HG03565 (cell line): ENCODE measurements at regions not wholly inside any gene's neighbourhood (a gene's known extent, or its start where the extent isn't known, plus 50 kb on each side); places are given as distances from the start of the nearest gene placed in this dataset.

ENCODE experiments used
- ATAC-seq: cut with Tn5 transposase; IDR thresholded peaks from one replicate; pipeline ENCODE4 v1.9.1; 2021; ENCODE audit warnings: mild to moderate bottlenecking, moderate library complexity; ENCODE audit not compliant: unreplicated experiment

DNA sequence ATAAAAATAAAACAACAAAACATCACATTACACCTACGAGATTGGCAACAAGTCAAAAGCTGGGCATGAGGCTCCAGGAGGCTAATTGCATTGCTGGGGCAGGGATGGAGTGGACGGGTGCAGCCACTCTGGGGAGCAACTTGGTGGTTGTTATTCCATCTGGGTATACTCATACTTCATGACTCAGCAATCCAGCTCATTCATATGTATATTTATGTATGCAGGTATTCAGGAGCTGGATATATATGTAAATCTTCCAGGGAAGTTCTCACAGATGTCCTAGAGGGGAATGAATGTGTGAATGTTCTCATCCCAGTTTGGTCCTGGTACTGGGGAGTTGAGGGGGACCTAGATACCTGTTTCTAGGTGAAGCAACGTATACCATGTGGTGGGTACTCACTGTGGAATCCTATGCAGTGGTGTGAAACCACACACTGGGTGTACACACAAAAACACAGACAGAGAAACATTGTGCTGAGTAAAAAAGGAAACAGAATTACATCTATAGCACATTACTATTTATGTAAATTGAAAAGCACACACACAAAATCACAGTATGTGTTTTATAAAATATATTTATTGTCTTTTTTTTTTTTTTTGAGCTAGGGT lies 79.7 kb upstream of the RAB4A start:
- no peak for ATAC-seq

DNA sequence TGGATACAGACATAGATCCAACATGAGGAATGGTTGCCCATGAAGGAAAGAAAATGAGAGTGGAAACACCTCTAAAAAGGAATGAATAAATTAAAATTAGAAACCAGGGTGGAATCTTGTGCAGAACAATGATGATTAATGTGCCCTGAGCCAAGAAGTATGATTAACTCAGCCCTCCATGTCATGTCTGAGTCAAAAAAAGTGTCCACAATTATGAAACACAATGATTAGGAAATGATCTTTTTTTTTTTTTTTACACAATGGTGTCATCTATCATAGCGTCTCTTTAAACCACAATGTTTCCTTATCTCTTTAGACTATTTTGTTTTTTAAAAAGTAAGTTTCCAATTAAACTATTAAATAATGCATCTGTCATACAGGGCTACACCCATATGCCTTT lies 78.9 kb upstream of the RAB4A start:
- no peak for ATAC-seq

DNA sequence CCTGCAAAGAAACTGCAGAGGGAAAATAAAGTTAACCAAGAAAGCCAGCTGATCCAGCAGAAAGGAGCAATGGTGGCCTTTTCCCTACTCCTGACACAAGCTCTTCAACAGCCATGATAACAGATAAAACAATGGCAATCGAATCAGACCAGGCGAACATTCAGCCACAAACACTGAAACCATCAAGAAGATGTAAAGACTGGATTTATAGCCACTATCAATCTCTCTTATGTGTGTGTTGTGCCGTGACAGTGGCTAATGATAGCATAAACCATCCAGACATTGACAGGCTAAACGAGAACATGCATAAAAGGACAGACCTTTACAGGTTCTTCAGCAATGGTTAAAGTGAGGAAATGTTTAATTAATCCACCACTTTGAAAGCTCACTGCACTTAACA lies 78.1 kb upstream of the RAB4A start:
- ATAC-seq: no peak

DNA sequence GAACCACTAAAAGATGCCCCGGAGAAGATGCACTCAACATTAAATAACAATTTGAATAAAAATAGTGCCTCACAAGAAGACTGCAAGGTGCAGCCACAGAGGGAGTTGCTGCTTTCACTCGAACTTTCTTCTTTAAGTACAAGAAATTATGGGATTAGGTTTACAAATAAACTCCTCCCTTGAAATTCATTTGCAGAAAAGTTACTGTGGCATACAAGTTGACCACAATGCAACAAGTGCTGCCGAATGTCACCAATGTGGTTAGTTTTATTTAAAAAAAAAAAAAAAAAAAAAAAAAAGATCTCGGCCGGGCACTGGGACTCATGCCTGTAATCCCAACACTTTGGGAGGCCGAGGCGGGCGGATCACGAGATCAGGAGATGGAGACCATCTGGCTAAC lies 76.8 kb upstream of the RAB4A start:
- ATAC-seq: no peak

DNA sequence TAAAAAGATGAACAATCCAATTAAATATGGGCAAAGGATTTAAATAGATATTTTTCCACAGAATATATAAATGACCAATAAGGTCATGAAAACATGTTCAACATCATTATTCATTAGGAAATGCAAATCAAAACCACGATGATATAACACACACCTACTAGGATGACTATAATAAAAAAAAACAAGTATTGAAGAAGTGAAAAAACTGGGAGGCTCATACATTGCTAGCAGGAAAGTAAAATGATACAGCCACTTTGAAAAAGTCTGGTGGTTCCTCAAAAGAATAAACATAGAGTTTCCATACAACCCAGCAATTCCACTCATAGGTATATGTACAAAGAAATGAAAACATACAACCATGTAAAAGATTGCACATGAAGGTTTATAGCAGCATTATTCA lies 75.7 kb upstream of the RAB4A start:
- no peak for ATAC-seq

DNA sequence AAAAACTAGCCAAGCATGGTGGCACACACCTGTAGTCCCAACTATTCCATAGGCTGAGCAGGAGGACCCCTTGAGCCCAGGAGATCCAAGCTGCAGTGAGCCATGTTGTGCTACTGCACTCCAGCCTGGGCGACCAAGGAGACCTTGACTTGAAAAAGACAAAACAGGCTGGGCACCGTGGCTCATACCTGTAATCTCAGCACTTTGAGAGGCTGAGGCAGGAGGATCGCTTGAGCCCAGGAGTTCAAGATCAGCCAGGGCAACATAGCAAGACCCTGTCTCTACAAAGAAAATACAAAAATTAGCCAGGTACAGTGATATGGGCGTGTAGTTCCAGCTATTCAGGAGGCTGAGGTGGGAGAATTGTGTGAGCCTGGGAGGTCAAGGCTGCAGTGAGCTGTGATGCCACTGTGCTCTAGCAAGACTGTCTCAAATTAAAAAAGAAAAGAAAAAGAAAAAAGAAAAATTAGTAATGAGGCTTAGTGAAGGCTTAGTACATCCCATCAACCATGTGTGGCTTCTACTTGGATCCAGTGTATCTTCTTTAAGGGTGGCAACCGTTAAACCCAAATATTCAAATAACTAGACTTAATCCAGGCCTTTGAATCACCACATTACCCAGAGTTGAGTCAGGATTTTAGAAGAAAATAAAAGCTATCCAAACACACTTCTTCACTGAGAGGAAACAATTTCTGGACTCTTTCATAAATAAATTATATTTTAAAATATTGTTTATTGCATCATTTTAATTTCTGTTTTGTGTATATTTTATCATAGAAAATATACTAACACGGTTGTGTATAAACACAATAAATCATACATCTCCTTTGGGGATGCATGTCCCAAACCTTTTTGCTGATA lies 74.3 kb upstream of the RAB4A start:
- ATAC-seq: no peak

DNA sequence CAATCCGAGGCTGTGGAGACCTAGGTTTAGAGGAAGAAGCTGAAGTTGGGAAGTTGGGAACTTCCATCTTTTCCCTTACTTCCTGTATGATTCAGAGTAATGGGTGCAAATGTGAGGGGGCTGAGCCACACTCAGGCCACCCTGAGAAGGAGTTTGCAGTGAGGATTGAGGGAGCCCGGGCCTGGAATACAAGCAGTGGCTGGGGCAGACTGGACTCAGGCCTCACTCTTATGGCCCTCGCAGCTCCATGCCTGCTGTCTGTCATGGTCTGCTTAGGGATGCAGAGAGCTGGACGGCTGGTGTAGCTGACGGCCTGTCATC lies 73.7 kb upstream of the RAB4A start:
- ATAC-seq: no peak

DNA sequence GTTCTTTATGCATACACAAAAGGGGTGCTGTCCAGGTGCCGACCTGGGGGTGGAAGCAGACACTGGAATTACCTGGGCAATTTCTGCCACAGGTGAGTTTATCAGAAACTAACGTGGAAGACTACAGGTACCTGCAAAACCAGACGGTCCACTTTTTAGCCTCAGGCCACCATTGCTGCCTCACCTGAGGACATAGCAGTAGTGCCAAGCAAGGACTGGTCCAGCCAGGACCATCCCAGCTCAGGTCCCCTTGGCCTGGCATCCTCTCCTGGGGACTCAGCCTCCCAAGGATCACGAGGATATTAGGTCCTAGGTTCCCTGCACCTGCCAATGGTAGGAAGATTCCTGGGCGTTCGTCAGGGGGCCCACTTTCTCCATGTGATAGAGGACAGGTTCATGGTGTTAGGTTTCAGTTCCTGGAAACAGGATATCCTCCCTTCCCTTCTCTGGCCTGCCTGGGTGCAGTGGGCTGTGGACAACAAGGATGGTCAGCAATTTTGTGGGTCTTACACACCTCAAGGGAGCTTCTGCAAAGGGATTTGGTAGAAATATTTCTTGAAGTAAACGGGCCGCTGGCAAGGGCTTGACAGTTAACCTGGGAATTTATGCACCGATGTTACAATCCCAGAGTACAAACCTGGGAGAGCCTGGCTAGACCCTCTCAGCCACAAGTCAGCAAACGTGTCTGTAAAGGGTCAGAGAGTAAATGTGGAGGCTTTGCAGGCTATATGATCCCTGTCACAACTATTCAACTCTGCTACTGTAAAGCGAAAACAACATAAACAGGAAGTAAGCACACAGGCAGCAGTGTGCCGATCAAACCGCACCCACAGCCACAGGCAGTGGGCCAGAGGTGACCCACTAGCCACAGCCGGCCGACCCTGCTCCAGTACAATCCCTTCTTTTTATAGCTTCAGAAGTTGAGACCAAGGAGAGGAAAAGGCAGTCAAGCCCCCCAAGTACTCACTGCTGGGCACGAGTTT lies 71.4 kb upstream of the RAB4A start:
- no peak for ATAC-seq

DNA sequence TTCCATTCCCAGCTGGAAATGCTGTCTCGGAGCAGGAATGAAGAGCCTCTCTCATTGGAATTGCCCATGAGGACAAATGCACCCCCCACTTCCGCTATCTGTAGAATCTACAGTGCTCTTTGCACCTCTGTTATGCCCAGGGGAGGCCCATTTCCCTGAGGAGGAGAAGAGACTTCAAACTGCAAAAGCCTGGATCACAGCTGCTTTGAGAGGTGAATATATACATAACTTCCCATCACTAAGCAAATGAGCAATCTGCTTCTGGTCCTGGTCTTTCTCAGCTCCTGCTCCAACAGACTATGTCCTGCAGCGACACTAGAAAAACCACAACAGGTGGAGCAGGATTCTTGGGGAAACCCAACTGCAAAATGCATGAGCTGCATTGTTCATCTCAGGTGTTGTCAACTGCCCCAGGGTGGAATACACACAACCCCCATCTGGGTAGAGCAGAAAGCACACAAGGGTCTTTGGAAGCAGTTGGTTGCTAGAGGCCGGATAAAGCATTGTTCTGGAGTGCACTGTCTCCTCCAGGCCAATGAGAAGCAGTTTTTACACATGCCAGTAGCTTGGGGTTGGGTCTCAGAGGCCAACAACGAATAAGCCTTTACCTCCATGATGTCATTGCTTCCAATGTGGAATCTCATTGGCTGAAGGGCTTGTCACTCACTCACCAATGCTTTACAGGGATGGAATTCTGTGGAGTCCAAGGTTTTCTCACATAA lies 67.7 kb upstream of the RAB4A start:
- no peak for ATAC-seq

DNA sequence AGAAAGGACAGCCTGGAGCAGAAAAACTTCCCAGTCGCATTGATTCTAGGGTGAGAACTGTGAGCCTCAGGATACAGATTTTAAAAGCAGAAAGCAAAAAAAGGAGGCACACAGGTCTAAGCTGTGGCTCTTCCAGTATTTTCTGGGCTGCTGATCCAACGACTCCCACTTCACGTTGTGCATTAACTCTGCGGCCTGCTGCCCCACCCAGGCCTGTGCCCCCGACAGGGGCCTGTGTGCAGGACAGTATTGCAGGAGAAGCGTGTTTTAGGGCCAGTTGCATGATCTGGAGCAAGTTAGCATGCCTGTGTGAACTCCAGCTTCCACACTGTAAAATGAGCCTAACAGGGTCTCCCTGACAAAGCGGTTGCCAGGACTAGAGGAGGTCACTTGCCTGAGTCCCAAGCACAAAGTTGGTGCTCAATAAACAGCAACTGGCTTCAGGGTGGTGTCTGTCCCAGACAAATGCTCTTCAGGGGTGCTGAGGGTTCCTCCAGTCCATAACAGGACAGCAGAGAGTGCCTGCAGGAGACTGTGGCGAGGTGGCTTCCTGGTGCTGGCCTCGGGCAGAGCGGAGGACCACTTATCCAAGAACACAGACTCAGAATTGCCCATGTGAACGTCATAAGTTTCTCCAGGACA lies 66.8 kb upstream of the RAB4A start:
- ATAC-seq: no peak

DNA sequence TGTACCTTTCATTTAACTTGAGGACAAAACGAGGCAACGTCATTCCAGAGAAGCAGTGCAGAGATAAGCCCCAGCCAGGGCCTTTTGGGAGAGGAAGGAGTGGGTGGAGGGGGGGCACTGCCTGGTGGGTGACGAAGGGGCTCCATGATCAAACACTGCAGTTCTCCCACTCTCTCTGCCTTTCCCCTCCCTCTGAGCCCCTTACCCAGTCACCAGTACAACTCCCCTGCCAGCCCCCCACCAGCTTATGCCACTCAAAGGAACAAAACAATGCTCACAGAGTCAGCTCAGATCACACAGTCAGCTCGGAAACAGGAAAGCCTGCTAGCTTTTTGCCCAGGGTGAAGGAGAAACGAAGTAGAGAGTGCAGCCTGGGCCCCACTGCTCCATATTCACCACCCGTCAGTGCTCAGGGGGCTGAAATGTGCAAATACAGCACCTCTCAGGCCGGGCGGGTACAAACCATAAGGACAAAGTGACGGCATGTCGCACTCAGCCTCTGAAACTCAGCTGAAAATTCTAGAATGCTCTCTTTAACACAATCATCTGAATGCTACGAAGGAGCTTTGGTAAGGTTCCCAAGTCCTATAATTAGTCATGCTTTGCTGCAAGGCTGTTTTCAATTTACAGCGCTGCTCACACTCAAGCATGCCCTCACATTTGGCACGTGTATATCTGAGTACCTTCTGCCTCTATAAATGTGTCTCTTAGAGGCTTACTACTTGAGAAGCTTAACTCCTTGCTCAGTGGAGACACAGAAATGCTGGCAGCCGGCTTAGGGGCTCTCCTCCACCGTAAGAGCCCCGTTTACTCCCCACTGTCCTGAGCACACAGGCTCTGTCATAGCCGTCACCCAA lies 65.8 kb upstream of the RAB4A start:
- no peak for ATAC-seq

DNA sequence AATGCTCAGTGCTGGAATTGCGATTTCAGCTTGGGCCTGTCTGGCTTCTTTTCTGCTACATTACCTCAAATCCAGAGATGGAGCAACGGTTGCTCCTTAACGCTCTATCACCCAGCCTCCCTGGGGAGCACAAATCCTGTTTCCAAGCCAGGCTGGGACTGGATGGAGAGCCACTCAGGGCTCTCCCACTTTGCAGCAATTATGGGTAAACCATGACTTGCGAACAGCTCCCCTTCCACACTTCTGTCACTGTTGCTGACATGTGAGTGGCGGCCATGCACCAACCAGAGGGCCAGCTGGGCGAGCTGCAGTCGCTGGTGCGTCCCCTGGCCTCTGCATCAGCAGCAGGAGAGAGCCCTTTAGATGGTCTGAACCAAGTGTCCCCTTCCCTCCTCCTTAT lies 65.1 kb upstream of the RAB4A start:
- no peak for ATAC-seq

DNA sequence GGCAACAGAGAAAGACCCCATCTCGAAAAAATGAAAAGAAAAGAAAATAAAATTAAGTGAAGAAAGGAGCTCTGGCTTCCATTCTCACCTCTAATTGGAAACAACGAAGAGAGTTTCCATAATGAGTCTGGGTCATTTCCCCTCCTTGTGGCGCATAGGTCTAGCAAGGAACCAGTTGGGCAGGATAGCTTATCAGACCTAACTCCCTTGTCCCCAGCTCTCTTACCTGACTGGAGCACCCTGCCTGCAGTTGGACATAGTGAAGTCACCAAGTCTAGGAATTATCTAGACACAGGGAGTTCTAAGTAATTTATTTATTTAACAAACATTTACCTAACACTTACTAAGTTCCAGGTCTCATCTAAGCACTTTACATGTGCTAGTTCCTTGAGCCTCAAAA lies 63.0 kb upstream of the RAB4A start:
- no peak for ATAC-seq

DNA sequence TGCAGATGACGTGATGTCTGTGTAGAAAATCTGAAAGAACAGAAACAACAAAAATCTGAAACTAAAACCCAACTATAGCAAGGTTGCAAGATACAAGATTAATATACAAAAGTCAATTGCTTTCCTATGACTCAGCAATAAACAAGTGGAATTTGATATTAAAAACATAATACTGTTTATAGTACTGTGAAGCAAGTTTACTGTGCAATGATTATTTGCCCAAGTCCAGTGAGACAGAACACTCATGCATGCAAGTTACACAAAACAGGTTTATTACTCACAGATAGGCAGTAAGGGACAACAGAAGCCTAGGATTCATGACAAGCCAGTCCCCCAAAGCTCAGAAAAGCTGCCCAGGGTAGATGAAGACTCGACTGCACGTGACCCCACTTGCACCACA lies 62.4 kb upstream of the RAB4A start:
- no peak for ATAC-seq

DNA sequence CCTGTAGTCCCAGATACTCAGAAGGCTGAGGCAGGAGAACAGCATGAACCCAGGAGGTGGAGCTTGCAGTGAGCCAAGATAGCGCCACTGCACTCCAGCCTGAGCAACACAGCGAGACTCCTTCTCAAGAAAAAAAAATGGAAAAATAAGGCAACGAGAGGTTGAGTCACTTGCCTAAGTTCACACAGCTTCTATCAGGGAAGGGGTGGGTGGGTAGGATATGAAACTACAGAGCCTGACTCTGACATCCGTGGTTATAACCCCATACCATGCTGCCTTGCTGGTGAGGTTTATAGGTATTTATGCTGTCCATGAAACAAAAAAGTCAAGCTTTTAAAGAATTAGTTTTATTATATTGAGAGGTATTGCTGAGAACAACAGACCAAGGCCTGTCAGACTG lies 61.5 kb upstream of the RAB4A start:
- ATAC-seq: no peak

DNA sequence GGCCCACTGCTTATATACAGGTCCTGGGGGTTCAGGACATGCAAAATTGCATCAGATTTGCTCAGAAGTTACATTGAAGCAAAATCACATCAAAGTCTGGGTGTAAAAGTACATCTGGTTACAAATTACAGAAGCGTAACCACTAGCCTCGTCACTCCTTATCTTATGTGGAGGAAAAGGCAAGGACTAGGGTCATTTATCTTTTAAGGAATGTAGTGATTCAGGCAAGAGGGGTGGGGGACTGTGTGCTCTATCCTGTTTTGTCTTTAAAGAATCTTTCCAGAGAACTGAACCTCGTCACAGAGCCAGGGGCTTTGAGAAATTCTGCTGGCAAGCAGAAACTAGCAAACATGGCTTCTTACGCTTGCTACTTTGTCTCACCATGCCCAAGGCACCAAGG lies 61.1 kb upstream of the RAB4A start:
- ATAC-seq: no peak

DNA sequence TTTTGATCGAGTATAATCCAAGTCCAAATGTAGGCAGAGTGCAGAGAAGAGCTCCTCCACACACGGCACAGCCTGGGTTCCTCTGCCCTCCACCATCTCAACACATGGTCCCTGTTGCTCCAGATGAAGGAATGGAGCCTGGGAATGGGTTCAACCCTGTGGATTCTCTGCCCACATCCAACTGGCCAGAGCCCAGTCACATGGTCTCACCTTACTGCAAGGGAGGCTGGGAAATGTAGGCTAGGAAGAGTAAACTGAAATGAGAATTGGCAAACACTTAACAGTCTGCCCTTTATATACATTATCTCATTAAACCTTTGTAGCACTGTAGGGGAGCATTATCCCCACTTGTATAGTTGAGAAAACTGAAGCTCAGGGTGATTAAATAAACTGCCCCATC lies 60.1 kb upstream of the RAB4A start:
- ATAC-seq: no peak

DNA sequence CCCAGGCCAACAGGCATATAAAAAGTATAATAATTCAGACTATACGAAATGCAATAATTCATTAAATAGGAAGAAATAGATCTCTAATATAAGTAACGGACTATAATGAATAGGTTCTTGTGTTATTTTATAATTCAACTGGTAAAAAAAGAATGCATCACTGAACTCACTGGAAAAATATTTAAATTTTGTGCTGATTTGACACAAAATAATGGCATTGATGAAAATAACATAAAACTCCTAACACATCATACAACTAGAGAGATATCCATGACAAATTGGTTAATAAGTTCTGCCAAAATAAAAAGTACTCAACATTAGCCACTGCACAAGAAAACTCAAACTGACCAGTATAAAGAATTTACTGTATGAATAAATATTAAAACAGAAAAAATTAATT lies 57.1 kb upstream of the RAB4A start:
- ATAC-seq: no peak

DNA sequence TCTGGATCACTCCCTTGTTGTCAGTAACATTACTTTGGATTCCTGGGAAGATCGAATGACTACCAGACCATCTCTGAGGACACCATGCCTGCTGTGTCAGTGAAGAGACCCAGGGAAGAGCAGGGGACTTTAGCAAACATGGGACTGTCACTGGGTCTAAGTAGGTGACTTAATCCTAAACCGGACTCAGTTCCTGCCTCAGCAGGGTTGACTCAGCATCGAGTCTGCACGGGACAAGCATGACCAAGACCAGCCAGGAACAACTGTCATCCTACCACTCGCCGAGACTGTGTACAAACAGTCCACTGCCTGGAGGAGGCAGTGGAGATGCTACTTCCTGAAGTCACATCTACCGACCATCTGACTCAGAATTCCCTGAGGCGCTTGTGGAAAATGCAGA lies 53.2 kb upstream of the RAB4A start:
- no peak for ATAC-seq

DNA sequence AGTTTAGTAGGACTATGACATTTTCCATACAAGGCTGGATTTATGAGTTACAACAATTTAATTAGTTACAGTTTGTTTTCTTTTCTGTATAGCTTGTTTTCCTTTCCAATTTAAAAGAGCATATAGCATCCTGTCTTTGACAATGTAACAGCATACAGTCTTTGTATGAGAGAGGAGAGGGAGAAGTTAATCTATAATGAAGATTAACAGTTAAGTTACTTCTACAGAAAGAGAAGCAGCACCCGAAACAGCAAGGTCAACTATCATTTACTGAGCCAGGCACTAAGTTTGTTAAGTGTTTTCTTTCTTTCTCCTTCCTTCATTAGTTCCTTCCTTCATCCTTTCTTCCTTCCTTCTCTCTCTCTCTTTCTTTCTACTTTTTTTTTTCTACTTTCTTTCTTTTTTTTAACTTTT lies 52.3 kb upstream of the RAB4A start:
- no peak for ATAC-seq
